HepG2 (cell line): ENCODE measurements at regions not wholly inside any gene's neighbourhood (a gene's known extent, or its start where the extent isn't known, plus 50 kb on each side); places are given as distances from the start of the nearest gene placed in this dataset.

ENCODE experiments used
- ATAC-seq: fragments of 200-7000 bp; cut with Tn5 transposase; 3 replicates; pipeline ENCODE4 v1.9.1; 2020; ENCODE audit warnings: mild to moderate bottlenecking, moderate library complexity
- BruUV-seq: library from RNA; stranded (reverse); fragments of 400-500 nt; replicated peaks from 2 replicates; lab custom pipeline; 2021; lab: Mats Ljungman, UMichigan
- CTCF ChIA-PET: fragments of 300-600 bp; formaldehyde crosslinking; extraction: SDS; loops from one replicate; lab custom pipeline; 2021; ENCODE audit warnings: low total read pairs, inconsistent platforms, low intra/inter-chr PET ratio; lab: Yijun Ruan, JAX
- POLR2A ChIA-PET: fragments of 350-600 bp; sonication (Branson Sonifier 250); formaldehyde crosslinking; loops from one replicate; lab custom pipeline; 2020; ENCODE audit warnings: antibody characterized with exemption, inconsistent platforms; lab: Yijun Ruan, JAX
- DNase-seq: peaks from one replicate; pipeline ENCODE4 v3.0.0-alpha.2; 2015; ENCODE audit warnings: low spot score
- FAIRE-seq: peaks from 3 replicates; lab custom pipeline; 2011; peaks lifted over from hg19 to GRCh38; lab: Jason Lieb, UNC
- H2AFZ ChIP-seq: one replicate; pipeline ENCODE4 v1.6.1; 2011; ENCODE audit warnings: low read length, inconsistent platforms
- H3K27ac ChIP-seq: fragments of 300-600 bp; 3 replicates; pipeline ENCODE4 v1.8.0; 2011; ENCODE audit warnings: mixed run types, mild to moderate bottlenecking, mixed read lengths, low read length, inconsistent platforms; ENCODE audit not compliant: insufficient read depth; ENCODE audit errors: extremely low read length
- H3K27me3 ChIP-seq, 2 experiments: fragments of 200-600 bp in 1 of 2; 2 replicates in 1 of 2; 3 replicates in 1 of 2; pipeline versions ENCODE4 v1.6.0 to v1.8.0; 2011; ENCODE audit warnings: low read length in 2 of 2, mild to moderate bottlenecking in 2 of 2, moderate library complexity in 2 of 2, inconsistent platforms in 1 of 2; ENCODE audit not compliant: insufficient read depth in 2 of 2, control insufficient read depth in 1 of 2
- H3K36me3 ChIP-seq, 2 experiments: fragments of 200-600 bp in 1 of 2; replicated peaks in 1 of 2; 2 replicates in 1 of 2; 3 replicates in 1 of 2; pipeline versions ENCODE4 v1.5.1 to v1.8.0; 2011; ENCODE audit warnings: low read length in 2 of 2, inconsistent platforms in 1 of 2; ENCODE audit not compliant: insufficient read depth in 2 of 2, control insufficient read depth in 1 of 2
- H3K4me1 ChIP-seq: 2 replicates; pipeline ENCODE4 v1.5.1; 2012; ENCODE audit warnings: low read length, inconsistent platforms; ENCODE audit not compliant: insufficient read depth
- H3K4me2 ChIP-seq: 2 replicates; pipeline ENCODE4 v1.6.0; 2011; ENCODE audit warnings: low read depth, low read length, inconsistent platforms
- H3K4me3 ChIP-seq, 3 experiments: fragments of 200-600 bp in 1 of 3; sonication (generic), shearing (Covaris generic) in 1 of 3; replicated peaks in 1 of 3; 2 replicates each; pipeline ENCODE4 v1.5.1; 2011 to 2016; ENCODE audit warnings: low read length in 3 of 3, inconsistent platforms in 2 of 3, low read depth in 2 of 3, mild to moderate bottlenecking in 2 of 3, control low read depth in 1 of 3, mixed read lengths in 1 of 3; ENCODE audit not compliant: insufficient read depth in 1 of 3
- H3K79me2 ChIP-seq: one replicate; pipeline ENCODE4 v1.6.1; 2011; ENCODE audit warnings: low read length, inconsistent platforms; ENCODE audit not compliant: insufficient read depth
- H3K9ac ChIP-seq: 2 replicates; pipeline ENCODE4 v1.6.0; 2011; ENCODE audit warnings: mild to moderate bottlenecking, low read depth, low read length, inconsistent platforms; ENCODE audit not compliant: insufficient read depth
- H3K9me3 ChIP-seq: 2 replicates; pipeline ENCODE4 v1.5.1; 2012; ENCODE audit warnings: mild to moderate bottlenecking, low read length
- H4K20me1 ChIP-seq: 2 replicates; pipeline ENCODE4 v1.6.0; 2011; ENCODE audit warnings: inconsistent platforms, mild to moderate bottlenecking, low read length, moderate library complexity; ENCODE audit not compliant: insufficient read depth
- EP300 ChIP-seq, 3 experiments: sonication (generic) in 1 of 3; formaldehyde crosslinking in 1 of 3; IDR thresholded peaks; 2 replicates each; pipeline versions ENCODE4 v1.5.1 to v1.6.1; 2011 to 2020; ENCODE audit warnings: low read depth in 2 of 3, low read length in 2 of 3, borderline replicate concordance in 1 of 3, improper control_type of control experiment in 1 of 3, mild to moderate bottlenecking in 1 of 3, missing genetic modification reagents in 1 of 3, moderate library complexity in 1 of 3
- FOXO4 ChIP-seq: sonication (generic); formaldehyde crosslinking; conservative IDR thresholded peaks from 2 replicates; pipeline ENCODE4 v1.8.1; 2023; ENCODE audit warnings: missing genetic modification reagents
- HOXA3 ChIP-seq: sonication (generic); formaldehyde crosslinking; IDR thresholded peaks from 2 replicates; pipeline ENCODE4 v1.5.0; 2020; ENCODE audit warnings: missing genetic modification reagents
- KAT8 ChIP-seq: IDR thresholded peaks from 2 replicates; pipeline ENCODE4 v1.6.1; 2016; ENCODE audit warnings: missing genetic modification reagents, missing compliant biosample characterization
- KDM5B ChIP-seq: sonication (generic); formaldehyde crosslinking; IDR thresholded peaks from 2 replicates; pipeline ENCODE4 v1.4.0; 2020; ENCODE audit warnings: missing genetic modification reagents, mild to moderate bottlenecking, borderline replicate concordance
- PHF8 ChIP-seq: sonication (generic); formaldehyde crosslinking; IDR thresholded peaks from 2 replicates; pipeline ENCODE4 v1.5.0; 2020; ENCODE audit warnings: missing genetic modification reagents
- SNAI1 ChIP-seq: sonication (generic); formaldehyde crosslinking; IDR thresholded peaks from 2 replicates; pipeline ENCODE4 v1.5.0; 2020; ENCODE audit warnings: mild to moderate bottlenecking, missing genetic modification reagents, borderline replicate concordance
- ZBTB26 ChIP-seq: IDR thresholded peaks from 2 replicates; pipeline ENCODE4 v1.6.1; 2016; ENCODE audit warnings: missing compliant biosample characterization, missing genetic modification reagents, borderline replicate concordance
- ZFY ChIP-seq: sonication (generic); formaldehyde crosslinking; IDR thresholded peaks from 2 replicates; pipeline ENCODE4 v1.4.0; 2020; ENCODE audit warnings: missing genetic modification reagents
- ZMYM3 ChIP-seq: sonication (generic); formaldehyde crosslinking; IDR thresholded peaks from 2 replicates; pipeline ENCODE4 v1.5.1; 2020; ENCODE audit warnings: mild to moderate bottlenecking, missing genetic modification reagents
- ZNF280B ChIP-seq: sonication (generic); formaldehyde crosslinking; IDR thresholded peaks from 2 replicates; pipeline ENCODE4 v1.5.0; 2020; ENCODE audit warnings: missing genetic modification reagents, mild to moderate bottlenecking, borderline replicate concordance
- ZNF543 ChIP-seq: sonication (generic); formaldehyde crosslinking; IDR thresholded peaks from 2 replicates; pipeline ENCODE4 v1.4.0; 2020; ENCODE audit warnings: mild to moderate bottlenecking, missing genetic modification reagents
- ZNF770 ChIP-seq: sonication (generic); formaldehyde crosslinking; IDR thresholded peaks from 2 replicates; pipeline ENCODE4 v1.5.0; 2020; ENCODE audit warnings: mild to moderate bottlenecking, missing genetic modification reagents
- ZNF841 ChIP-seq: sonication (generic); formaldehyde crosslinking; IDR thresholded peaks from 2 replicates; pipeline ENCODE4 v1.8.1; 2023; ENCODE audit warnings: missing genetic modification reagents, borderline replicate concordance
- WGBS: methylation state at CpG from one replicate; pipeline ENCODE4 v1.1.6; 2017; ENCODE audit warnings: low lambda C conversion rate; 5-methylcytosine and 5-hydroxymethylcytosine counted together
- in situ Hi-C: cut with HindIII; loops from 2 replicates; pipeline ENCODE4 v1.10.0; 2017; ENCODE audit warnings: low pct_unique_long_range_greater_than_20kb; ENCODE audit not compliant: extremely low pct_ligation_motif_present
- intact Hi-C: fragments of 100-400 bp; cut with micrococcal nuclease; formaldehyde crosslinking; loops from one replicate; pipeline ENCODE4 v1.10.0; 2022; ENCODE audit not compliant: unreplicated experiment

GRCh38 chr9:92188969-92189781, 74.0 kb upstream of the SPTLC1 start:
- no peaks in the 10 kb centered on the region for H3K79me2 ChIP-seq
- no peak for FAIRE-seq
- peak; percentile 86 for ATAC-seq
- 0 out of 2 replicates have a peak overlapping the region, but pooled peaks have one; percentile 43 for H3K9ac ChIP-seq
- ChIA-PET POLR2A (interaction anchor here (1.1 kb wide), 1 partner anchor 16 kb away, joined by 3 read pairs; no protein-coding TSS in a partner anchor), CTCF (no interaction called here)
- peak overlapping the region; percentile 57 to 69 (median 59); a peak in 5 of 6 replicates for H3K4me3 ChIP-seq
- in situ Hi-C loops (no loop called here), intact Hi-C loops (loop anchor here (5.0 kb wide), 1 partner anchor 263 kb away; no protein-coding TSS in a partner anchor)
- no peaks in the 10 kb centered on the region for H3K9me3 ChIP-seq
- no peaks in the 10 kb centered on the region for H4K20me1 ChIP-seq
- BruUV-seq, result no TSS peak
- WGBS, result 2% methylated on average over 15 of the region's 25 CpGs
- DNase-seq, result peak; percentile 45
- peaks cover 0 to 3% of the 10 kb centered on the region in 2 experiments; a peak in 2 of 5 replicates for H3K27me3 ChIP-seq
- H3K4me1 ChIP-seq, result peaks cover 30% of the 10 kb centered on the region
- no peak overlapping the region for H3K27ac ChIP-seq
- no peak overlapping the region for H2AFZ ChIP-seq
- H3K36me3 ChIP-seq, result no peaks in the 10 kb centered on the region
- peak overlapping the region; percentile 79 for H3K4me2 ChIP-seq
- TF ChIP-seq ZNF280B (CRISPR knock-in tag), result 0 out of 2 replicates have a peak, but pooled peaks have one; percentile 31
- 0 out of 2 replicates have a peak, but pooled peaks have one; percentile 9 for TF ChIP-seq KAT8 (CRISPR knock-in tag)
- 0 out of 2 replicates have a peak, but pooled peaks have one; percentile 30 for TF ChIP-seq SNAI1
- no peak for TF ChIP-seq EP300 (IDR thresholded peaks at IDR 0.05; ENCODE audit: low read depth in 2 of 2, low read length in 2 of 2)
- no peak for TF ChIP-seq EP300 (CRISPR knock-in tag; IDR thresholded peaks at IDR 0.05; ENCODE audit: borderline replicate concordance)
- peak; percentile 25; the same call in 1 of the 2 replicates for TF ChIP-seq ZBTB26 (CRISPR knock-in tag)
- peak; percentile 54 for TF ChIP-seq ZFY (CRISPR knock-in tag)
- peak; percentile 72; the same call in 1 of the 2 replicates for TF ChIP-seq KDM5B (CRISPR knock-in tag)
- peak; percentile 33; the same call in 1 of the 2 replicates for TF ChIP-seq ZNF543 (CRISPR knock-in tag)
- 0 out of 2 replicates have a peak, but pooled peaks have one; percentile 30 for TF ChIP-seq ZMYM3 (CRISPR knock-in tag)
- TF ChIP-seq FOXO4 (CRISPR knock-in tag), result 0 out of 2 replicates have a peak, but pooled peaks have one; percentile 45
- no peak for TF ChIP-seq ZNF841 (CRISPR knock-in tag)
- 0 out of 2 replicates have a peak, but pooled peaks have one; percentile 12 for TF ChIP-seq HOXA3 (CRISPR knock-in tag)
- peak; percentile 47; the same call in 1 of the 2 replicates for TF ChIP-seq PHF8 (CRISPR knock-in tag)
- TF ChIP-seq ZNF770 (CRISPR knock-in tag), result 0 out of 2 replicates have a peak, but pooled peaks have one; percentile 20
